BLaER1 (cell line): ENCODE measurements at regions not wholly inside any gene's neighbourhood (a gene's known extent, or its start where the extent isn't known, plus 50 kb on each side); places are given as distances from the start of the nearest gene placed in this dataset.

ENCODE experiments used
- H3K27ac ChIP-seq: shearing (Covaris generic); formaldehyde crosslinking; 2 replicates; pipeline ENCODE4 v1.8.1; 2022
- H3K27me3 ChIP-seq: shearing (Covaris generic); formaldehyde crosslinking; 2 replicates; pipeline ENCODE4 v1.8.1; 2022
- H3K36me3 ChIP-seq: shearing (Covaris generic); formaldehyde crosslinking; 2 replicates; pipeline ENCODE4 v1.8.1; 2022
- H3K4me1 ChIP-seq: shearing (Covaris generic); formaldehyde crosslinking; 2 replicates; pipeline ENCODE4 v1.8.1; 2022
- H3K4me2 ChIP-seq: shearing (Covaris generic); formaldehyde crosslinking; 2 replicates; pipeline ENCODE4 v1.8.1; 2022
- H3K4me3 ChIP-seq: shearing (Covaris generic); formaldehyde crosslinking; 2 replicates; pipeline ENCODE4 v1.8.1; 2022
- H3K9ac ChIP-seq: shearing (Covaris generic); formaldehyde crosslinking; 2 replicates; pipeline ENCODE4 v1.8.1; 2022
- H3K9me3 ChIP-seq: shearing (Covaris generic); formaldehyde crosslinking; 2 replicates; pipeline ENCODE4 v1.8.1; 2022
- H4K20me1 ChIP-seq: shearing (Covaris generic); formaldehyde crosslinking; 2 replicates; pipeline ENCODE4 v1.8.1; 2022
- Cebpa-rat ChIP-seq: shearing (Covaris generic); IDR thresholded peaks from 2 replicates; pipeline ENCODE4 v1.8.1; 2022

DNA sequence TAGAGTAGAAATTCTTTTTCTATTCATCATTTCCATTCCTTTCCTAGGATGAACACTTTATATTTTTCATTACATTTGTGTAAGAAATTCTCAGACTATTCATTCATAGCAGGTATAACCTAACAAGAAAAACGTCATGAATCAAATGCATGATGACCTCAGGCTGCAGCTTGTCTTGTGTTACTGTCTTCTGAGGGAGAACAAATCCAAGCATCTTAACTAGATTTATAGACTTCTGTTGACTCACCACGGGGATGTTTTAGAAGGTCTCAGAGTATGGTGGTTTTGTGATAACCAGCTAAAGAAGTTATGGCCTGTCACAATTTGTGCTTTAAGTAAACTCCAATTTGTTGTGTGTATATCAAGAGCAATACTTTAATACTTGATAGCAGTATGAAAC lies 102.7 kb downstream of the ANKRD7 start:
- H3K4me1 ChIP-seq = no peaks in the 10 kb centered on the region
- H3K27ac ChIP-seq = no peak overlapping the region
- no peak overlapping the region for H3K4me3 ChIP-seq
- no peak overlapping the region for H3K4me2 ChIP-seq
- no peak overlapping the region for H3K9ac ChIP-seq
- H3K9me3 ChIP-seq = no peaks in the 10 kb centered on the region
- H3K36me3 ChIP-seq = no peaks in the 10 kb centered on the region
- TF ChIP-seq Cebpa-rat = no peak
- no peaks in the 10 kb centered on the region for H3K27me3 ChIP-seq
- no peaks in the 10 kb centered on the region for H4K20me1 ChIP-seq

GRCh38 chr7:118328505-118329211 lies 104.2 kb downstream of the ANKRD7 start:
- TF ChIP-seq Cebpa-rat = no peak
- Histone ChIP-seq H3K4me1 (no peaks in the 10 kb centered on the region), H3K4me2 (no peak overlapping the region), H4K20me1 (no peaks in the 10 kb centered on the region), H3K36me3 (no peaks in the 10 kb centered on the region), H3K4me3 (no peak overlapping the region), H3K9me3 (no peaks in the 10 kb centered on the region), H3K27me3 (no peaks in the 10 kb centered on the region), H3K9ac (no peak overlapping the region), H3K27ac (no peak overlapping the region)

DNA sequence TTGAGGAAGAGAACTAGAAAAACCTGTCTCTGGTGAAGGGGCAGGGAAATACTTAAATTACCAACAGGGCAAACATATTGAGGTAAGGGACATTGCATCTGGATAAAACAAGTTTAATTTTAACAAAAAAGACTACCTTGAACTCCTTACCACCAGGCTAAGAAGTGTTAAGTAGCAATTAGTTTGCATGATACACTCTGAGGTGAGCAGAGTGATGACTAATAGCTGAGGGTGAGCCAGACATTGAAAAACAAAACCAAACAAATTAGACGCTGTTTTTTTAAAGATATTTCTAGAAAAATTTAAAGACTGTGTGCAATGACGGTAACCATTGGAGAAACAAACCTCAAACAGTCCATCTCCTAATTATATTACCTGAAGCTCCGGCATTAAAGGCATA lies 105.9 kb downstream of the ANKRD7 start:
- Histone ChIP-seq H3K27me3 (no peaks in the 10 kb centered on the region), H3K36me3 (no peaks in the 10 kb centered on the region), H4K20me1 (no peaks in the 10 kb centered on the region), H3K9ac (no peak overlapping the region), H3K27ac (no peak overlapping the region), H3K4me1 (no peaks in the 10 kb centered on the region), H3K4me3 (no peak overlapping the region), H3K9me3 (no peaks in the 10 kb centered on the region), H3K4me2 (no peak overlapping the region)
- TF ChIP-seq Cebpa-rat = no peak

DNA sequence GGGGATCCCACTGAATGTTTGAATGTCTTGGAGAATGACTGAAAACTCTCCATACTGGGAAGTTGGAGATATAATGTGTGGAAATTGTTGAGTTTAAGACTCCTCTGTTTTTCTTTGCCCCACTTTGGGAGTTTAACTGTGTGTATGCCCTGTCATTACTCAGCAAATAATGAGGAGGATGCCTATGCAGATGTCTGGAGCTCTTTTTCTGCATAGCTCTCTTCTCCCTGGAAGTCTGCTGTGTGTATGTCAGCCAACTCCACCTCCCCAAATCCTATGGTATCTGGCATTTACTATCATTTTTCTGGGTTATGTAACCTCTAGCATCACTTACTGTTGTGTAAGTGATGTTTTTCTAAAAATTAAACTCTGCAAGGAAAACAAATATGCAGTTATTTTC lies 122.2 kb downstream of the ANKRD7 start:
- Histone ChIP-seq H3K4me2 (no peak overlapping the region), H3K4me1 (peaks cover 20% of the 10 kb centered on the region), H3K27me3 (no peaks in the 10 kb centered on the region), H4K20me1 (no peaks in the 10 kb centered on the region), H3K9me3 (no peaks in the 10 kb centered on the region), H3K36me3 (no peaks in the 10 kb centered on the region), H3K27ac (no peak overlapping the region), H3K4me3 (no peak overlapping the region), H3K9ac (no peak overlapping the region)
- TF ChIP-seq Cebpa-rat = no peak

DNA sequence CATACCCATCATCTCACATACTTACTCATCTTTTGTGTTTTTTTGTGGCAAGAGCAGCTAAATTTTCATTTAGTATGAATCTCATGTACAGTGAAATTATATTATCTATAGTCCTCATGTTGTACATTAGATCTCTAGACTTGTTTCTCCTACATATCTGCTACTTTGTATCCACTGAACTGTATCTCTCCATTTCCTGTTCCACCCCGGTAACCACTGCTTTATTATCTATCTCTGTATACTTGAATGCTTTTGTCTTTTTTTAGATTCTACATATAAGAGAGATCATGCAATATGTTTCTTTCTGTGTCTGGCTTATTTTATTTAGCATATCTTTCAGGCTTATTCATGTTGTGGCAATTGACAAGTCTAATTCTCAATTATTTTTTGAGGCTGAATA lies 125.1 kb downstream of the ANKRD7 start:
- H3K4me2 ChIP-seq = peak overlapping the region; percentile 55
- no peak overlapping the region for H3K9ac ChIP-seq
- no peaks in the 10 kb centered on the region for H3K36me3 ChIP-seq
- H4K20me1 ChIP-seq = no peaks in the 10 kb centered on the region
- H3K4me3 ChIP-seq = no peak overlapping the region
- TF ChIP-seq Cebpa-rat = no peak
- H3K9me3 ChIP-seq = no peaks in the 10 kb centered on the region
- no peaks in the 10 kb centered on the region for H3K27me3 ChIP-seq
- H3K27ac ChIP-seq = no peak overlapping the region; the same call in 1 of the 2 replicates
- H3K4me1 ChIP-seq = peaks cover 20% of the 10 kb centered on the region

DNA sequence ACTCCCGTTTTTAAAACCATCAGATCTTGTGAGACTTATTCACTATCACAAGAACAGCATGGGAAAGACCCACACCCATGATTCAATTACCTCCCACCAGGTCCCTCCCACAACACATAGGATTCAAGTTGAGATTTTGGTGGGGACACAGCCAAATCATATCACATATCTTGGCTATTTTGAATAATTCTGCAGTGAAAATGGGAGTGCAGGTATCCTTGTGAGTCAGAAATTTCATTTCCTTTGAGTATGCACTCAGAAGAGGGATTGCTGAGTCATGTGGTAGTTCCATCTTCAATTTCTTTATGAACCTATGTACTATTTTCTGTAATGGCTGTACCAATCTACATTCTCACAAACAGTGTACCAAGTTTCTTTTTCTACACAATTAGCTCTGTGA lies 125.8 kb downstream of the ANKRD7 start:
- no peak for TF ChIP-seq Cebpa-rat
- Histone ChIP-seq H3K4me3 (no peak overlapping the region), H3K27ac (no peak overlapping the region; the same call in 1 of the 2 replicates), H4K20me1 (no peaks in the 10 kb centered on the region), H3K36me3 (no peaks in the 10 kb centered on the region), H3K27me3 (no peaks in the 10 kb centered on the region), H3K9ac (no peak overlapping the region), H3K9me3 (no peaks in the 10 kb centered on the region), H3K4me1 (peaks cover 20% of the 10 kb centered on the region), H3K4me2 (peak overlapping the region; percentile 55)

GRCh38 chr7:118352867-118353453 lies 128.5 kb downstream of the ANKRD7 start:
- H3K4me2 ChIP-seq = no peak overlapping the region
- H3K27me3 ChIP-seq = no peaks in the 10 kb centered on the region
- no peaks in the 10 kb centered on the region for H3K36me3 ChIP-seq
- no peaks in the 10 kb centered on the region for H4K20me1 ChIP-seq
- TF ChIP-seq Cebpa-rat = no peak
- H3K9me3 ChIP-seq = peaks cover 6% of the 10 kb centered on the region; the same call in 1 of the 2 replicates
- peaks cover 20% of the 10 kb centered on the region for H3K4me1 ChIP-seq
- H3K9ac ChIP-seq = no peak overlapping the region
- H3K4me3 ChIP-seq = no peak overlapping the region
- H3K27ac ChIP-seq = no peak overlapping the region

DNA sequence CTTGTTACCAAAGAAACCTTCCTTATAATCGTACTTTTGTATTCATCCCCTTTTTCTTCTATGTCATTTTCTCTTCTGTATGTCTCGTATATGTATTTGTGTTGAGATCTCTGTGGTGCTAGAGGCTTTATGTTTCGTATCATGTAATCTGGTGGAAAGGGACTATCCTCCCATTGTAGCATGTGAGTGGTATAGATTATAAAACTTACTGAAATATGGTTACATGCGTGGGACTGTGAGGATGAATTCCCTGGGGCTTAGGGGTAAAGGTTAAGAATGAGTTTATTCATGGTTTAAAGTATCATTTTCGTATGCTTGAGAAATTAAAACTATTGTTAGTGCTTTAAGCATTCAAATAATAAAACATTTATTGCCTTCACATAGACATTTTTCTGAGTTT lies 141.9 kb downstream of the ANKRD7 start:
- Histone ChIP-seq H3K9ac (no peak overlapping the region), H3K4me2 (no peak overlapping the region), H3K27me3 (no peaks in the 10 kb centered on the region), H3K36me3 (no peaks in the 10 kb centered on the region), H3K4me1 (no peaks in the 10 kb centered on the region), H3K27ac (no peak overlapping the region), H4K20me1 (no peaks in the 10 kb centered on the region), H3K9me3 (no peaks in the 10 kb centered on the region), H3K4me3 (no peak overlapping the region)
- TF ChIP-seq Cebpa-rat = no peak

- H3K27ac ChIP-seq = no peak overlapping the region
- no peaks in the 10 kb centered on the region for H3K27me3 ChIP-seq
- H3K9ac ChIP-seq = no peak overlapping the region
- H3K4me3 ChIP-seq = no peak overlapping the region
- H3K4me1 ChIP-seq = peaks cover 10% of the 10 kb centered on the region
- no peak overlapping the region for H3K4me2 ChIP-seq
- H3K36me3 ChIP-seq = no peaks in the 10 kb centered on the region
- TF ChIP-seq Cebpa-rat = no peak
- H4K20me1 ChIP-seq = no peaks in the 10 kb centered on the region
- no peaks in the 10 kb centered on the region for H3K9me3 ChIP-seq
Observed at GRCh38 chr7:118368958-118369357, 144.5 kb downstream of the ANKRD7 start.

DNA sequence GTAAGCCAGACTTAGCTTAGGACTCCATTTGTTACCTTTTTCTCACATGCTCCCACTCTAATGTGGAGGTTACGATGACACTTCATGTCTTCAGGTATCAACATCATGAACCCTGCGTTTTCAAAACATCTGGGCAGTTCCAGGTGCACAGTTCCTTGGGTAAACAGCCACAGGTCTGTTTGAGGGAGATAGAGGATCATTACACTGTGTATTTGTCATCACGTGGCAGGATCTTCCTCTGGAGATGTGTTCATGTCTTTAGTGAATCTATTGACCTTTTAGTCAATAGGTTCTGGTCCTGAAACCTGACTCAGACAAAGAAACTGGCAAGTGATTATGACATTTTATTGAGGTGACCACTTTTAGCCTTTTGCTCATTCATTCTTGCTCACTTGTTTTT lies 145.5 kb downstream of the ANKRD7 start:
- TF ChIP-seq Cebpa-rat = no peak
- Histone ChIP-seq H3K4me3 (no peak overlapping the region), H3K4me2 (no peak overlapping the region), H3K4me1 (peaks cover 10% of the 10 kb centered on the region), H3K27me3 (no peaks in the 10 kb centered on the region), H3K27ac (no peak overlapping the region), H3K36me3 (no peaks in the 10 kb centered on the region), H4K20me1 (no peaks in the 10 kb centered on the region), H3K9me3 (no peaks in the 10 kb centered on the region), H3K9ac (no peak overlapping the region)
